Chondrocyte (in vitro differentiated cells): ENCODE measurements at regions not wholly inside any gene's neighbourhood (a gene's known extent, or its start where the extent isn't known, plus 50 kb on each side); places are given as distances from the start of the nearest gene placed in this dataset.

Experiments used
- DNase-seq: peaks from one replicate; pipeline ENCODE4 v3.0.0; 2021; ENCODE audit warnings: mixed read lengths, low spot score
- H3K27ac Mint-ChIP-seq: one replicate; pipeline ENCODE4 v1.8.0; 2021; ENCODE audit warnings: mild to moderate bottlenecking, moderate library complexity, mixed read lengths; ENCODE audit not compliant: unreplicated experiment
- H3K27me3 Mint-ChIP-seq: 2 replicates; pipeline ENCODE4 v1.8.0; 2021; ENCODE audit warnings: low read depth, mixed read lengths
- H3K36me3 Mint-ChIP-seq: 2 replicates; pipeline ENCODE4 v1.8.0; 2021; ENCODE audit warnings: low read depth, mixed read lengths
- H3K4me1 Mint-ChIP-seq: 2 replicates; pipeline ENCODE4 v1.8.0; 2021; ENCODE audit warnings: low read depth, mild to moderate bottlenecking, mixed read lengths
- H3K4me3 Mint-ChIP-seq: one replicate; pipeline ENCODE4 v1.8.0; 2021; ENCODE audit warnings: mild to moderate bottlenecking, moderate library complexity, mixed read lengths; ENCODE audit not compliant: unreplicated experiment
- H3K9me3 Mint-ChIP-seq: 2 replicates; pipeline ENCODE4 v1.8.0; 2021; ENCODE audit warnings: low read depth, mixed read lengths
- TF ChIP-seq, protein P1 (sequence below): fragments of 200-600 bp; sonication (generic); IDR thresholded peaks from 2 replicates; pipeline ENCODE4 v1.5.0; 2021; ENCODE audit warnings: antibody characterized with exemption, mild to moderate bottlenecking, moderate library complexity

DNA sequence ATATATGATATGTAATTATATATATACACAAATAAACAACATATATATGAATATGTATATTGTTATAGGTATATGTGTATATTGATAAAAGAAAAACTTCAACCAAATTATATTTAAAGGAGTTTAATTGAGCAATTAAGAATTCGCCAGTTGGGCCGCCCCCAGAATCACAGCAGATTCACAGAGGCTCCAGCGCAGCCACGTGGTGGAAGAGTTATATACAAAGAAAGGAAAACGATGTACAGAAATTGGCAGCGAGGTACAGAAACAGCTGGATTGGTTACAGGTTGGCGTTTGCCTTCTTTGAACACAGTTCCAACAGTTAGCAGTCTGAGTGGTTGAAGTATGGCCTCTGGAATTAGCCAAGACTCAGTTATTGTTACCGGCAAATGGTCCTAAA lies 137.3 kb upstream of the SLC24A5 start:
- no peaks in the 10 kb centered on the region for H3K36me3 Mint-ChIP-seq
- TF ChIP-seq, protein P1, sequence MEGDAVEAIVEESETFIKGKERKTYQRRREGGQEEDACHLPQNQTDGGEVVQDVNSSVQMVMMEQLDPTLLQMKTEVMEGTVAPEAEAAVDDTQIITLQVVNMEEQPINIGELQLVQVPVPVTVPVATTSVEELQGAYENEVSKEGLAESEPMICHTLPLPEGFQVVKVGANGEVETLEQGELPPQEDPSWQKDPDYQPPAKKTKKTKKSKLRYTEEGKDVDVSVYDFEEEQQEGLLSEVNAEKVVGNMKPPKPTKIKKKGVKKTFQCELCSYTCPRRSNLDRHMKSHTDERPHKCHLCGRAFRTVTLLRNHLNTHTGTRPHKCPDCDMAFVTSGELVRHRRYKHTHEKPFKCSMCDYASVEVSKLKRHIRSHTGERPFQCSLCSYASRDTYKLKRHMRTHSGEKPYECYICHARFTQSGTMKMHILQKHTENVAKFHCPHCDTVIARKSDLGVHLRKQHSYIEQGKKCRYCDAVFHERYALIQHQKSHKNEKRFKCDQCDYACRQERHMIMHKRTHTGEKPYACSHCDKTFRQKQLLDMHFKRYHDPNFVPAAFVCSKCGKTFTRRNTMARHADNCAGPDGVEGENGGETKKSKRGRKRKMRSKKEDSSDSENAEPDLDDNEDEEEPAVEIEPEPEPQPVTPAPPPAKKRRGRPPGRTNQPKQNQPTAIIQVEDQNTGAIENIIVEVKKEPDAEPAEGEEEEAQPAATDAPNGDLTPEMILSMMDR: peak; percentile 56
- H3K27ac Mint-ChIP-seq: no peak overlapping the region
- H3K27me3 Mint-ChIP-seq: peaks cover 11% of the 10 kb centered on the region
- no peak for DNase-seq
- H3K4me3 Mint-ChIP-seq: no peak overlapping the region
- peaks cover under 1% of the 10 kb centered on the region for H3K9me3 Mint-ChIP-seq
- no peaks in the 10 kb centered on the region for H3K4me1 Mint-ChIP-seq

DNA sequence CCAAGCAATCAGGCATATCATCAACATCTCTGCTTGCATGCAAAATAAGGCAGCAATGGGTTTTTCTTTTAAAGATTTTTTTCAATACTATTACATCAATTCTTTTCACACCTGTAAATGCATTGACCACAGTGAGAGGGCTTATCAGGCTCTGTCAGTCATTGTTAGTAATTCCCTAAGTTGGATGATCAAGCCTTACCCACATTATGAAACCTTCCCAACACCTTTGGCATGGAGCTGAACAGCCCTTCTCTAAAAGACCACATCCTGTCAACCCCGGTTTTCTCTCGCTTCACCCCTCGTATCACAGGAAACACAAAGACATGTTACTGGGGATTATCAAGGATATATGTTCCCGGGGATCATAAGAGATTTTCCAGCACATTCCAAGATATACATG lies 135.2 kb upstream of the SLC24A5 start:
- no peak overlapping the region for H3K4me3 Mint-ChIP-seq
- no peak overlapping the region for H3K27ac Mint-ChIP-seq
- TF ChIP-seq, protein P1: no peak
- no peaks in the 10 kb centered on the region for H3K4me1 Mint-ChIP-seq
- DNase-seq: no peak
- H3K36me3 Mint-ChIP-seq: no peaks in the 10 kb centered on the region
- no peaks in the 10 kb centered on the region for H3K9me3 Mint-ChIP-seq
- peaks cover 13% of the 10 kb centered on the region for H3K27me3 Mint-ChIP-seq

DNA sequence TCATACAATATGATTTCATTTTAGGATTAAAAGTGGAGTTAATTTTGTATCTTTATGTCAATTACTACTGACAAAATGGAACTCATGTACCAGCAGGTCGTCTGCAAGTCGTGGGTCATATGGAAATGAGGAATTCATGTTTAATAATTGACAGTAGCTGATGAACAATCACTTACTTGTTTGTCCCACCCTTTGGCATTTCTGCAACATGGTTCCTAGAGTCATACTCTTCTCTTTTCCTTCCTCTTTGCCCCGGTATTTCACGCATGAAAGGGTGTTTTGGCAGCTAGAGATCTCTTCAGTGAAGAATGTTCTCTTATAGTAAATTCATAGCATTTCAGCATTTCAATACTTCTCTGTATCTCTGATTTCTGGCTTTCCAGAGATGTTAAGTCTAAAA lies 133.3 kb upstream of the SLC24A5 start:
- Mint-ChIP-seq H3K4me3 (no peak overlapping the region), H3K4me1 (no peaks in the 10 kb centered on the region), H3K27ac (no peak overlapping the region), H3K36me3 (no peaks in the 10 kb centered on the region), H3K27me3 (peaks cover 10% of the 10 kb centered on the region), H3K9me3 (no peaks in the 10 kb centered on the region)
- TF ChIP-seq, protein P1: no peak
- no peak for DNase-seq

DNA sequence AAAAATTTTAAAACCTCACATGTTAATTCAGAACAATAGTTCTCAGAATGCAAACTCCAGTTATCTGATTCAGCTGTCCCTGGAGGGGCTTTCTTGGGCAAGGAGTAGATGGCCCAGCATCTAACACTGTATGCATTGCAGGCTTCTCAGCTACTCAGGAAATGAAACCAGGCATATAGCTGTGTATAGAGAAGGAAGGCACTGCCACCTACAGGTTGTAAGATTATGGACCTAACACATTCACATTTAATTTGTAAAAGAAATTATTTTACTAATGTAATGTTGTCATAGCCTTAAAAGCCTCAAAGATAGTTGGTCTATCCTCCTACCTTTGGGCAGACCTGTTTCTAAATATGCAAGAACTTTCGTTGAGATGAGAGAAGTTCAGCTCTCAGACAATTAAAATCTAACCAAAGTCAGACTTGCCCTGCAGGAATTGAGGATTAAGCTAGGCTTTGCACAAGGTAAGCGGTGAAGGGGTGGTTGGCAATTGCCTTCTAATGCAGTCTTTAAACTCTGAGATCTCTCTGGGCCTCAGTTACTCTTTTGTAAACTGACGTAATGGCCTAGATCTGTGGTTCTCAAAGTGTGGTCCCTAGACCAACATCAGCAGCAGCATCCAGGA lies 132.8 kb upstream of the SLC24A5 start:
- H3K27me3 Mint-ChIP-seq: peaks cover 10% of the 10 kb centered on the region
- no peak overlapping the region for H3K27ac Mint-ChIP-seq
- no peak overlapping the region for H3K4me3 Mint-ChIP-seq
- no peaks in the 10 kb centered on the region for H3K9me3 Mint-ChIP-seq
- TF ChIP-seq, protein P1: peak; percentile 94
- H3K36me3 Mint-ChIP-seq: no peaks in the 10 kb centered on the region
- no peak for DNase-seq
- H3K4me1 Mint-ChIP-seq: no peaks in the 10 kb centered on the region

DNA sequence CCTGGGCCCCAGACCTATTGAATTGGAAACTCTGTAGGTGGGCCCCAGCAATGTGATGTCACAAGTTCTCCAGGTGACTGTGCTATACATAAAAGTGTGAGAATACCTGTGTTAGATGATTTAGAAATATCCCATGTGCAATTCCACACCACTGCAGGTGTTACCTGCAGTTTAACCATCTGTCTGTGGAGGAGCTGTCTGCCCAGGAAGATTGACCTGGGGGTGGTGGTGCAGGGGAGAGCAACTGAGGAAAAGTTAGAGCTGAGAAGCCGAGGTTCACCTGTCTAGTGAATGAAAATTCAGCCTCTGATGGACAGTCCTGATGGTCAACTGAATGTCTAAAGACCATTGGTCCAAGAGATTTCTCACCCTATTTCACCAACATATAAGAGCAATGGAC lies 132.2 kb upstream of the SLC24A5 start:
- no peak overlapping the region for H3K27ac Mint-ChIP-seq
- no peaks in the 10 kb centered on the region for H3K36me3 Mint-ChIP-seq
- TF ChIP-seq, protein P1: no peak
- no peaks in the 10 kb centered on the region for H3K9me3 Mint-ChIP-seq
- no peak overlapping the region for H3K4me3 Mint-ChIP-seq
- peaks cover 10% of the 10 kb centered on the region for H3K27me3 Mint-ChIP-seq
- H3K4me1 Mint-ChIP-seq: no peaks in the 10 kb centered on the region
- no peak for DNase-seq
